Loucy (cell line): ENCODE measurements at regions not wholly inside any gene's neighbourhood (a gene's known extent, or its start where the extent isn't known, plus 50 kb on each side); places are given as distances from the start of the nearest gene placed in this dataset.

Experiments
- H2AFZ ChIP-seq: fragments of 200-600 bp; sonication (generic); 2 replicates; pipeline ENCODE4 v1.6.0; 2016; ENCODE audit warnings: antibody characterized with exemption, mild to moderate bottlenecking, low read length, moderate library complexity
- H3F3A ChIP-seq: fragments of 200-600 bp; 2 replicates; pipeline ENCODE4 v1.6.0; 2016; ENCODE audit warnings: antibody characterized with exemption, low read depth, mild to moderate bottlenecking
- H3K27me3 ChIP-seq: fragments of 200-600 bp; sonication (generic); 2 replicates; pipeline ENCODE4 v1.6.1; 2014; ENCODE audit warnings: low read length, mild to moderate bottlenecking; ENCODE audit not compliant: insufficient read depth, poor library complexity, severe bottlenecking
- H3K36me3 ChIP-seq: fragments of 200-600 bp; sonication (generic); 2 replicates; pipeline ENCODE4 v1.6.1; 2016; ENCODE audit warnings: low read length; ENCODE audit not compliant: insufficient read depth
- H3K4me1 ChIP-seq: fragments of 200-600 bp; sonication (generic); 2 replicates; pipeline ENCODE4 v1.5.1; 2014; ENCODE audit warnings: low read length, mild to moderate bottlenecking; ENCODE audit not compliant: insufficient read depth, poor library complexity, severe bottlenecking
- H3K4me2 ChIP-seq: fragments of 200-600 bp; sonication (generic); 2 replicates; pipeline ENCODE4 v1.6.0; 2014; ENCODE audit warnings: antibody characterized with exemption, low read length, low read depth, mild to moderate bottlenecking; ENCODE audit not compliant: poor library complexity, severe bottlenecking
- H3K4me3 ChIP-seq: fragments of 200-600 bp; sonication (generic); 2 replicates; pipeline ENCODE4 v1.5.1; 2014; ENCODE audit warnings: low read length, mild to moderate bottlenecking, mixed read lengths; ENCODE audit not compliant: poor library complexity, severe bottlenecking
- H3K79me2 ChIP-seq: fragments of 200-600 bp; sonication (generic); 2 replicates; pipeline ENCODE4 v1.6.1; 2014; ENCODE audit warnings: low read length; ENCODE audit not compliant: insufficient read depth
- H3K9ac ChIP-seq: fragments of 200-600 bp; sonication (generic); 2 replicates; pipeline ENCODE4 v1.6.0; 2014; ENCODE audit warnings: mild to moderate bottlenecking, low read depth, low read length, moderate library complexity; ENCODE audit not compliant: poor library complexity, severe bottlenecking
- H3K9me2 ChIP-seq: fragments of 200-600 bp; sonication (generic); replicated peaks from 2 replicates; pipeline ENCODE4 v1.6.1; 2016; ENCODE audit warnings: low read depth, low read length, mixed read lengths
- H3K9me3 ChIP-seq: fragments of 200-600 bp; sonication (generic); 2 replicates; pipeline ENCODE4 v1.6.1; 2014; ENCODE audit warnings: mild to moderate bottlenecking, antibody characterized with exemption, low read length, low read depth; ENCODE audit not compliant: insufficient read depth
- H4K20me1 ChIP-seq: fragments of 200-600 bp; sonication (generic); 2 replicates; pipeline ENCODE4 v1.6.0; 2014; ENCODE audit warnings: antibody characterized with exemption, low read length, mild to moderate bottlenecking; ENCODE audit not compliant: insufficient read depth, poor library complexity, severe bottlenecking
- EZH2phosphoT487 ChIP-seq: fragments of 200-600 bp; IDR thresholded peaks from 2 replicates; pipeline ENCODE4 v1.6.1; 2018; ENCODE audit warnings: antibody characterized with exemption, mild to moderate bottlenecking, moderate library complexity, borderline replicate concordance
- TF ChIP-seq, protein P1 (sequence below): fragments of 200-600 bp; sonication (generic); conservative IDR thresholded peaks from 2 replicates; pipeline ENCODE4 v1.5.1; 2014; ENCODE audit warnings: mild to moderate bottlenecking, antibody characterized with exemption, low read length

DNA sequence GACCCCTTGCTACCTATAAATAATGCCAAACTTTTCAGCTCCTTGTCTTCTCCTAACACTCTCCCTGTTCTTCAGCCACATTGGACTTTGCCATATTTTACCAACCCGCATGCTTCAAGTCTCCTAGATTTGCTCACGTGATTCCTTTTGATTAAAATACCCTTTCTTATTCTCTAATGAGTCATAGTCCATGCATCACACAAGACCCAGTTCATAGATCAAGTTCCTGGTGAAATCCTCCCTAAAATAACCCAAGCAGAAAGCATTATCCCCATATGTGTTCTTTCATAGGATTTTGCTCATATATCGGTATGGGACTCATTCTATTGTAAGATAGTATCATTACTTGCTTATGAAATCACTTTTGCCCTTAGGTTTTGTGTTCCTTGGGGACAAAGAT lies 108.9 kb upstream of the STXBP5 start:
- no peaks in the 10 kb centered on the region for H3F3A ChIP-seq
- no peak overlapping the region for H3K4me3 ChIP-seq
- no peaks in the 10 kb centered on the region for H3K9me3 ChIP-seq
- no peak overlapping the region for H3K9ac ChIP-seq
- TF ChIP-seq, protein P1, sequence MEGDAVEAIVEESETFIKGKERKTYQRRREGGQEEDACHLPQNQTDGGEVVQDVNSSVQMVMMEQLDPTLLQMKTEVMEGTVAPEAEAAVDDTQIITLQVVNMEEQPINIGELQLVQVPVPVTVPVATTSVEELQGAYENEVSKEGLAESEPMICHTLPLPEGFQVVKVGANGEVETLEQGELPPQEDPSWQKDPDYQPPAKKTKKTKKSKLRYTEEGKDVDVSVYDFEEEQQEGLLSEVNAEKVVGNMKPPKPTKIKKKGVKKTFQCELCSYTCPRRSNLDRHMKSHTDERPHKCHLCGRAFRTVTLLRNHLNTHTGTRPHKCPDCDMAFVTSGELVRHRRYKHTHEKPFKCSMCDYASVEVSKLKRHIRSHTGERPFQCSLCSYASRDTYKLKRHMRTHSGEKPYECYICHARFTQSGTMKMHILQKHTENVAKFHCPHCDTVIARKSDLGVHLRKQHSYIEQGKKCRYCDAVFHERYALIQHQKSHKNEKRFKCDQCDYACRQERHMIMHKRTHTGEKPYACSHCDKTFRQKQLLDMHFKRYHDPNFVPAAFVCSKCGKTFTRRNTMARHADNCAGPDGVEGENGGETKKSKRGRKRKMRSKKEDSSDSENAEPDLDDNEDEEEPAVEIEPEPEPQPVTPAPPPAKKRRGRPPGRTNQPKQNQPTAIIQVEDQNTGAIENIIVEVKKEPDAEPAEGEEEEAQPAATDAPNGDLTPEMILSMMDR = no peak
- TF ChIP-seq EZH2phosphoT487 = no peak
- H3K27me3 ChIP-seq = no peaks in the 10 kb centered on the region
- no peak overlapping the region for H2AFZ ChIP-seq
- no peaks in the 10 kb centered on the region for H3K36me3 ChIP-seq
- H3K4me1 ChIP-seq = no peaks in the 10 kb centered on the region
- H3K79me2 ChIP-seq = no peaks in the 10 kb centered on the region
- no peaks in the 10 kb centered on the region for H4K20me1 ChIP-seq
- H3K4me2 ChIP-seq = no peak overlapping the region
- no peaks in the 10 kb centered on the region for H3K9me2 ChIP-seq

DNA sequence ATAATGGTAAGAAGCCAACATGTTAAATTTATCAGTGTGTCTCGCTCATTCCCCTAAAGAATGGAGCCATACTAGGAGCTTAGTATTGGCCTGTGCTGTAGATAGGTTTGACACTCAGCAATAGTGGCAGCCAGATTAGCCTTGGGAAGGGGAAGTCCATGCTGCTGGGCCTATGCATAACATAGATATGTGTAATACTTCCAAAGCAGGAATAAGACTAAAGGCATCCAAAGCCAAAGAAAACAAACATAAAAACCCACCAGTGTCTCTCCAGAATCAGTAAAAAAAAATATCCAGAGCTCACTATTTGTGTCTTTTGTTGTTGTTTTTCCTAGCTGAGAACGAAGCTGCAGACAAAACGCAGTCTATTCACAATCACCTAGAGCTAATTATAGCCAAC lies 104.2 kb upstream of the STXBP5 start:
- H2AFZ ChIP-seq = no peak overlapping the region

DNA sequence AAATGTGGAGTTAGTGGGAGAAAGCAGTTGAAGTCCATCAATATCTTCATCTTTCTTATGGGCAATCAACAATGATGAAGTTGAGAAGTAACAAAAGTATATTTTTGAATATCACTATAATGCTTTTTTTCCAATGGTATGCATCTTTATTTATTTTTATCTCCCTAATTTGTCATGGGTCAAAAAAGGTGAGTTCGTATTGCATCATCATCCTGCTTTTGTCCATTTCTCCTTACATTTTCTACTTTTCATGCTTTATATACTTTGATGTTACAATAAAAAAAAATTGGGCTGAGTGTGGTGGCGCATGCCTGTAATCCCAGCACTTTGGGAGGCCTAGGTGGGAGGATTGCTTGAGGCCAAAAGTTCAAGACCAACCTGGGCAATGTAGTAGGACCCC lies 101.2 kb upstream of the STXBP5 start:
- no peak overlapping the region for H2AFZ ChIP-seq
- peaks cover 20% of the 10 kb centered on the region for H3K4me1 ChIP-seq
- no peaks in the 10 kb centered on the region for H4K20me1 ChIP-seq
- no peaks in the 10 kb centered on the region for H3K9me3 ChIP-seq
- H3K9me2 ChIP-seq = no peaks in the 10 kb centered on the region
- H3K36me3 ChIP-seq = no peaks in the 10 kb centered on the region
- TF ChIP-seq, protein P1 = no peak
- no peak for TF ChIP-seq EZH2phosphoT487
- H3K79me2 ChIP-seq = no peaks in the 10 kb centered on the region
- H3K27me3 ChIP-seq = no peaks in the 10 kb centered on the region
- H3K4me3 ChIP-seq = no peak overlapping the region
- no peak overlapping the region for H3K9ac ChIP-seq
- H3K4me2 ChIP-seq = peak overlapping the region; percentile 37
- no peaks in the 10 kb centered on the region for H3F3A ChIP-seq

More for the DNA sequence above, 104.2 kb upstream of the STXBP5 start:
- no peaks in the 10 kb centered on the region for H3K9me3 ChIP-seq
- H3K4me3 ChIP-seq = no peak overlapping the region
- no peaks in the 10 kb centered on the region for H3K27me3 ChIP-seq
- no peak overlapping the region for H3K4me2 ChIP-seq
- H3K36me3 ChIP-seq = no peaks in the 10 kb centered on the region
- H3K79me2 ChIP-seq = no peaks in the 10 kb centered on the region
- no peaks in the 10 kb centered on the region for H4K20me1 ChIP-seq
- no peak overlapping the region for H3K9ac ChIP-seq
- H3F3A ChIP-seq = no peaks in the 10 kb centered on the region
- TF ChIP-seq, protein P1 = no peak
- no peak for TF ChIP-seq EZH2phosphoT487
- peaks cover 9% of the 10 kb centered on the region for H3K4me1 ChIP-seq
- H3K9me2 ChIP-seq = no peaks in the 10 kb centered on the region
